Right lobe of liver (tissue), 4 donors: ENCODE measurements at regions not wholly inside any gene's neighbourhood (a gene's known extent, or its start where the extent isn't known, plus 50 kb on each side); places are given as distances from the start of the nearest gene placed in this dataset.

ENCODE experiments used
- CTCF ChIP-seq, 4 donors: fragments of 200-600 bp in 3 of 4; fragments of 450-650 bp in 1 of 4; IDR thresholded peaks; one replicate each; pipeline versions ENCODE4 v1.5.1 to v1.8.0; 2016 to 2022; ENCODE audit warnings: antibody characterized with exemption in 4 of 4, mild to moderate bottlenecking in 2 of 4
- POLR2A ChIP-seq: fragments of 450-650 bp; IDR thresholded peaks from one replicate; pipeline ENCODE4 v1.6.1; 2017; ENCODE audit warnings: antibody characterized with exemption, mild to moderate bottlenecking
- donor health status: DM: no; HTN: no; CAD: no.
- donor health status: DM: no; HTN: no; CAD: no.
- donor health status: DM: no; HTN: yes; CAD: no.

- TF ChIP-seq POLR2A (no peak), CTCF (IDR thresholded peaks at IDR 0.05) (no peak)
Measured at GRCh38 chr22:49433717-49434611, 393.7 kb downstream of the BRD1 start.
